ENCODE measurements at regions not wholly inside any gene's neighbourhood (a gene's known extent, or its start where the extent isn't known, plus 50 kb on each side); places are given as distances from the start of the nearest gene placed in this dataset.

- Histone ChIP-seq H4K91ac (ENCODE audit: insufficient read depth, low read depth, low read length) (no peak overlapping the region), H3K14ac (replicated peaks; ENCODE audit: low read depth, low read length) (no peak overlapping the region), H3K27me3 (ENCODE audit: control insufficient read depth, insufficient read depth, low read length) (peaks cover 5% of the 10 kb centered on the region), H3K4me1 (ENCODE audit: control insufficient read depth, insufficient read depth, low read length) (no peaks in the 10 kb centered on the region), H3K9me3 (ENCODE audit: control insufficient read depth, insufficient read depth, low read length) (no peaks in the 10 kb centered on the region), H2BK20ac (ENCODE audit: low read depth, low read length) (no peak overlapping the region), H3K4me3 (ENCODE audit: insufficient read depth, low read depth, low read length) (no peak overlapping the region), H4K8ac (ENCODE audit: low read depth in 2 of 2, low read length in 2 of 2) (no peak overlapping the region), H2BK120ac (ENCODE audit: low read depth, low read length) (no peak overlapping the region), H3K36me3 (ENCODE audit: control insufficient read depth, insufficient read depth, low read length) (no peaks in the 10 kb centered on the region), H4K20me1 (ENCODE audit: insufficient read depth, low read length) (no peaks in the 10 kb centered on the region), H2AFZ (replicated peaks; ENCODE audit: low read length, poor library complexity) (no peak overlapping the region), H4K5ac (ENCODE audit: low read depth, low read length) (no peak overlapping the region), H3K18ac (ENCODE audit: low read depth, low read length) (no peak overlapping the region), H3K4ac (ENCODE audit: low read depth, low read length) (no peak overlapping the region), H3K9me1 (ENCODE audit: insufficient read depth, low read length) (no peaks in the 10 kb centered on the region), H3K9ac (ENCODE audit: low read depth, low read length) (no peak overlapping the region), H3K23ac (ENCODE audit: low read depth, low read length) (no peak overlapping the region), H3K27ac (ENCODE audit: insufficient read depth, low read length) (no peak overlapping the region), H3K4me2 (ENCODE audit: low read depth, low read length) (no peak overlapping the region), H2BK15ac (ENCODE audit: low read depth, low read length) (no peak overlapping the region), H2AK5ac (ENCODE audit: low read depth, low read length) (no peak overlapping the region), H2AK9ac (replicated peaks; ENCODE audit: low read depth, low read length, poor library complexity) (no peak overlapping the region), H2BK5ac (ENCODE audit: low read depth, low read length, poor library complexity, severe bottlenecking) (no peak overlapping the region), H3K79me1 (ENCODE audit: low read depth in 1 of 2, low read length in 2 of 2) (no peaks in the 10 kb centered on the region), H3K56ac (ENCODE audit: extremely low read depth, insufficient read depth, low read length) (no peak overlapping the region)
- intact Hi-C loops (cut with micrococcal nuclease) = no loop called here
- POLR2A ChIA-PET (ENCODE audit: unreplicated experiment) = no interaction called here
- TF ChIP-seq USF2 (IDR thresholded peaks at IDR 0.05; ENCODE audit: low read depth, low read length) (no peak), MXI1 (IDR thresholded peaks at IDR 0.05; ENCODE audit: borderline replicate concordance, low read depth, low read length) (no peak), CHD1 (IDR thresholded peaks at IDR 0.05; ENCODE audit: low read depth, low read length) (no peak), RAD21 (IDR thresholded peaks at IDR 0.05; ENCODE audit: low read length) (no peak), FOS (IDR thresholded peaks at IDR 0.05; ENCODE audit: low read depth, low read length) (no peak), CEBPB (IDR thresholded peaks at IDR 0.05; ENCODE audit: low read depth, low read length) (no peak), SMC3 (IDR thresholded peaks at IDR 0.05; ENCODE audit: low read depth, low read length) (no peak), MAFK (IDR thresholded peaks at IDR 0.05; ENCODE audit: low read depth, low read length) (no peak), CTCF (conservative IDR thresholded peaks at IDR 0.05; ENCODE audit: low read depth, low read length) (no peak), POLR2A (IDR thresholded peaks at IDR 0.05; ENCODE audit: low read depth, low read length) (no peak), NFE2L2 (IDR thresholded peaks at IDR 0.05; ENCODE audit: low read depth, low read length) (no peak), RFX5 (IDR thresholded peaks at IDR 0.05; ENCODE audit: low read depth, low read length) (no peak), BHLHE40 (IDR thresholded peaks at IDR 0.05; ENCODE audit: low read depth, low read length) (no peak), MAZ (IDR thresholded peaks at IDR 0.05; ENCODE audit: borderline replicate concordance, low read depth, low read length) (no peak), RCOR1 (IDR thresholded peaks at IDR 0.05; ENCODE audit: insufficient replicate concordance, low read length) (no peak), ELK1 (IDR thresholded peaks at IDR 0.05; ENCODE audit: borderline replicate concordance, low read depth, low read length) (no peak)
- DNase-seq = no peak
- dilution Hi-C loops (cut with HindIII; ENCODE audit: low sequenced_read_pairs, unreplicated experiment) = no loop called here
- in situ Hi-C loops (cut with MboI; ENCODE audit: low sequenced_read_pairs) = no loop called here
- WGBS, 2 experiments (ENCODE audit: extremely low coverage in 2 of 2, insufficient read length in 1 of 2) = no CpG with 5 or more reads among the region's 2 CpGs
- BruUV-seq (replicated peaks) = no TSS peak
- ATAC-seq (ENCODE audit: low read depth) = no peak
- CTCF ChIA-PET = interaction anchor here (0.5 kb wide), 1 partner anchor 16 kb away, joined by 3 read pairs; no protein-coding TSS in a partner anchor
Observed at GRCh38 chr10:93254180-93254853, 180.6 kb downstream of the CYP26A1 start.

All from IMR-90 (cell line).